SJCRH30 (cell line): ENCODE measurements at regions not wholly inside any gene's neighbourhood (a gene's known extent, or its start where the extent isn't known, plus 50 kb on each side); places are given as distances from the start of the nearest gene placed in this dataset.
A peak's percentile ranks its signal among the peaks of the same experiment; 100 is the strongest.

Experiments used
- DNase-seq, 2 experiments: peaks; one replicate each; pipeline ENCODE4 v3.0.0-alpha.2; 2015 to 2020
- H3K27ac ChIP-seq: fragments of 250-450 bp; sonication (Bioruptor Pico); 2 replicates; pipeline ENCODE4 v1.5.1; 2020; ENCODE audit warnings: mild to moderate bottlenecking, moderate library complexity
- H3K27me3 ChIP-seq: fragments of 250-450 bp; sonication (Bioruptor Pico); 2 replicates; pipeline ENCODE4 v1.5.1; 2020; ENCODE audit warnings: mild to moderate bottlenecking, moderate library complexity
- H3K36me3 ChIP-seq: fragments of 250-450 bp; sonication (Bioruptor Pico); 2 replicates; pipeline ENCODE4 v1.5.1; 2020; ENCODE audit warnings: mild to moderate bottlenecking, moderate library complexity
- H3K4me1 ChIP-seq: fragments of 250-450 bp; sonication (Bioruptor Pico); 2 replicates; pipeline ENCODE4 v1.5.1; 2020; ENCODE audit warnings: mild to moderate bottlenecking, moderate library complexity
- H3K4me3 ChIP-seq: fragments of 250-450 bp; sonication (Bioruptor Pico); 2 replicates; pipeline ENCODE4 v1.5.1; 2020; ENCODE audit warnings: mild to moderate bottlenecking, moderate library complexity
- H3K9me3 ChIP-seq: fragments of 250-450 bp; sonication (Bioruptor Pico); replicated peaks from 2 replicates; pipeline ENCODE4 v1.5.1; 2020; ENCODE audit warnings: mild to moderate bottlenecking, moderate library complexity

GRCh38 chr11:112780351-112781087 is 180.7 kb upstream of the NCAM1 start:
- Histone ChIP-seq H3K36me3 (no peaks in the 10 kb centered on the region), H3K27me3 (no peaks in the 10 kb centered on the region), H3K27ac (no peak overlapping the region), H3K4me1 (peaks cover 7% of the 10 kb centered on the region), H3K9me3 (no peaks in the 10 kb centered on the region), H3K4me3 (no peak overlapping the region)
- DNase-seq: no peak

GRCh38 chr11:112783945-112784322 is 177.3 kb upstream of the NCAM1 start:
- Histone ChIP-seq H3K4me1 (peaks cover 9% of the 10 kb centered on the region), H3K36me3 (no peaks in the 10 kb centered on the region), H3K9me3 (no peaks in the 10 kb centered on the region), H3K27me3 (no peaks in the 10 kb centered on the region), H3K4me3 (peak overlapping the region; percentile 49), H3K27ac (peak overlapping the region; percentile 83)
- no peak for DNase-seq

- H3K36me3 ChIP-seq: no peaks in the 10 kb centered on the region
- peaks cover 14% of the 10 kb centered on the region for H3K4me1 ChIP-seq
- no peaks in the 10 kb centered on the region for H3K9me3 ChIP-seq
- H3K4me3 ChIP-seq: peak overlapping the region; percentile 49
- peak; percentile 88 for DNase-seq
- H3K27me3 ChIP-seq: no peaks in the 10 kb centered on the region
- peak overlapping the region; percentile 83 for H3K27ac ChIP-seq
Observed at GRCh38 chr11:112784323-112785073, 176.7 kb upstream of the NCAM1 start.

GRCh38 chr11:112785149-112785548 is 176.1 kb upstream of the NCAM1 start:
- DNase-seq: peak; percentile 46 to 73
- Histone ChIP-seq H3K9me3 (no peaks in the 10 kb centered on the region), H3K4me3 (peak overlapping the region; percentile 49), H3K27me3 (no peaks in the 10 kb centered on the region), H3K36me3 (no peaks in the 10 kb centered on the region), H3K4me1 (peaks cover 17% of the 10 kb centered on the region), H3K27ac (peak overlapping the region; percentile 83)

GRCh38 chr11:112785719-112786118 is 175.5 kb upstream of the NCAM1 start:
- Histone ChIP-seq H3K27ac (peak overlapping the region; percentile 83), H3K9me3 (no peaks in the 10 kb centered on the region), H3K4me1 (peaks cover 17% of the 10 kb centered on the region), H3K27me3 (no peaks in the 10 kb centered on the region), H3K4me3 (peak overlapping the region; percentile 49; the same call in 1 of the 2 replicates), H3K36me3 (no peaks in the 10 kb centered on the region)
- DNase-seq: no peak

GRCh38 chr11:112786196-112786595 is 175.0 kb upstream of the NCAM1 start:
- H3K9me3 ChIP-seq: no peaks in the 10 kb centered on the region
- no peak for DNase-seq
- no peaks in the 10 kb centered on the region for H3K27me3 ChIP-seq
- no peak overlapping the region for H3K27ac ChIP-seq
- no peak overlapping the region for H3K4me3 ChIP-seq
- H3K36me3 ChIP-seq: no peaks in the 10 kb centered on the region
- peaks cover 17% of the 10 kb centered on the region for H3K4me1 ChIP-seq

GRCh38 chr11:112786886-112787530 is 174.2 kb upstream of the NCAM1 start:
- Histone ChIP-seq H3K4me3 (no peak overlapping the region), H3K27ac (no peak overlapping the region), H3K36me3 (no peaks in the 10 kb centered on the region), H3K9me3 (no peaks in the 10 kb centered on the region), H3K4me1 (peaks cover 17% of the 10 kb centered on the region), H3K27me3 (no peaks in the 10 kb centered on the region)
- no peak for DNase-seq

GRCh38 chr11:112789481-112789880 is 171.7 kb upstream of the NCAM1 start:
- H3K9me3 ChIP-seq: no peaks in the 10 kb centered on the region
- 0 out of 2 replicates have a peak overlapping the region, but pooled peaks have one; percentile 8 for H3K27ac ChIP-seq
- peak in 1 of 2 experiments; percentile 39 for DNase-seq
- no peaks in the 10 kb centered on the region for H3K27me3 ChIP-seq
- H3K4me3 ChIP-seq: no peak overlapping the region
- H3K36me3 ChIP-seq: no peaks in the 10 kb centered on the region
- H3K4me1 ChIP-seq: peaks cover 19% of the 10 kb centered on the region

GRCh38 chr11:112790286-112790685 is 170.9 kb upstream of the NCAM1 start:
- no peak for DNase-seq
- Histone ChIP-seq H3K27me3 (no peaks in the 10 kb centered on the region), H3K4me3 (no peak overlapping the region), H3K27ac (no peak overlapping the region), H3K4me1 (peaks cover 19% of the 10 kb centered on the region), H3K9me3 (no peaks in the 10 kb centered on the region), H3K36me3 (no peaks in the 10 kb centered on the region)

GRCh38 chr11:112792070-112792469 is 169.2 kb upstream of the NCAM1 start:
- DNase-seq: no peak
- H3K4me3 ChIP-seq: no peak overlapping the region
- no peaks in the 10 kb centered on the region for H3K36me3 ChIP-seq
- no peak overlapping the region for H3K27ac ChIP-seq
- no peaks in the 10 kb centered on the region for H3K27me3 ChIP-seq
- no peaks in the 10 kb centered on the region for H3K9me3 ChIP-seq
- peaks cover 25% of the 10 kb centered on the region for H3K4me1 ChIP-seq

- Histone ChIP-seq H3K4me1 (peaks cover 31% of the 10 kb centered on the region), H3K27ac (no peak overlapping the region), H3K36me3 (no peaks in the 10 kb centered on the region), H3K27me3 (no peaks in the 10 kb centered on the region), H3K9me3 (no peaks in the 10 kb centered on the region), H3K4me3 (no peak overlapping the region)
- DNase-seq: no peak
Observed at GRCh38 chr11:112793416-112793815, 167.8 kb upstream of the NCAM1 start.

- peak overlapping the region; percentile 78 for H3K27ac ChIP-seq
Observed at GRCh38 chr11:112794331-112794846, 166.8 kb upstream of the NCAM1 start.

GRCh38 chr11:112795142-112795815 is 165.9 kb upstream of the NCAM1 start:
- H3K36me3 ChIP-seq: no peaks in the 10 kb centered on the region
- peak overlapping the region; percentile 25 for H3K4me3 ChIP-seq
- peak; percentile 84 to 90 for DNase-seq
- peak overlapping the region; percentile 78 for H3K27ac ChIP-seq
- H3K4me1 ChIP-seq: peaks cover 23% of the 10 kb centered on the region
- H3K27me3 ChIP-seq: no peaks in the 10 kb centered on the region
- H3K9me3 ChIP-seq: no peaks in the 10 kb centered on the region

More at GRCh38 chr11:112794331-112794846, 166.8 kb upstream of the NCAM1 start:
- Histone ChIP-seq H3K36me3 (no peaks in the 10 kb centered on the region), H3K4me3 (no peak overlapping the region), H3K9me3 (no peaks in the 10 kb centered on the region), H3K4me1 (peaks cover 27% of the 10 kb centered on the region), H3K27me3 (no peaks in the 10 kb centered on the region)
- peak; percentile 66 to 76 for DNase-seq

GRCh38 chr11:112795911-112796649 is 165.1 kb upstream of the NCAM1 start:
- Histone ChIP-seq H3K4me3 (peak overlapping the region; percentile 25), H3K27ac (peak overlapping the region; percentile 78), H3K27me3 (no peaks in the 10 kb centered on the region), H3K9me3 (no peaks in the 10 kb centered on the region), H3K4me1 (peaks cover 30% of the 10 kb centered on the region), H3K36me3 (no peaks in the 10 kb centered on the region)
- DNase-seq: peak; percentile 65 to 71
